K562 (cell line): ENCODE measurements at regions not wholly inside any gene's neighbourhood (a gene's known extent, or its start where the extent isn't known, plus 50 kb on each side); places are given as distances from the start of the nearest gene placed in this dataset.

Experiments used
- ATAC-seq: fragments of 200-7000 bp; cut with Tn5 transposase; 3 replicates; pipeline ENCODE4 v1.9.1; 2020; ENCODE audit warnings: moderate library complexity
- BruUV-seq: library from RNA; stranded (reverse); fragments of 400-500 nt; replicated peaks from 2 replicates; lab custom pipeline; 2021; lab: Mats Ljungman, UMichigan
- CTCF ChIA-PET: fragments of 300-600 bp; formaldehyde crosslinking; extraction: SDS; loops from one replicate; lab custom pipeline; 2021; ENCODE audit warnings: low intra/inter-chr PET ratio; lab: Yijun Ruan, JAX
- POLR2A ChIA-PET: fragments of 300-600, 350-650 bp; sonication (Branson Sonifier 250); formaldehyde crosslinking; extraction: SDS; loops from one replicate; lab custom pipeline; 2021; ENCODE audit warnings: antibody characterized with exemption, inconsistent platforms; lab: Yijun Ruan, JAX
- DNase-seq, 4 experiments: peaks; one replicate each; pipeline versions ENCODE4 v3.0.0 to v3.0.0-alpha.2; 2011 to 2018; ENCODE audit warnings: low spot score in 3 of 4, mixed read lengths in 3 of 4; ENCODE audit errors: extremely low read depth in 1 of 4
- FAIRE-seq: peaks from 2 replicates; lab custom pipeline; 2011; peaks lifted over from hg19 to GRCh38; lab: Jason Lieb, UNC
- H2AFZ ChIP-seq: 2 replicates; pipeline ENCODE4 v1.6.0; 2011; ENCODE audit warnings: low read depth, low read length, control low read depth, inconsistent platforms
- H3K27ac ChIP-seq: fragments of 200-600 bp; 3 replicates; pipeline ENCODE4 v1.8.0; 2011; ENCODE audit warnings: low read depth, mild to moderate bottlenecking, control low read depth, inconsistent platforms, low read length, moderate library complexity, mixed read lengths; ENCODE audit errors: extremely low read depth
- H3K27me3 ChIP-seq, 2 experiments: fragments of 300-600 bp in 1 of 2; 2 replicates in 1 of 2; 3 replicates in 1 of 2; pipeline versions ENCODE4 v1.6.0 to v1.8.0; 2011; ENCODE audit warnings: inconsistent platforms in 2 of 2, low read length in 2 of 2, mild to moderate bottlenecking in 1 of 2, mixed read lengths in 1 of 2, moderate library complexity in 1 of 2; ENCODE audit not compliant: control insufficient read depth in 2 of 2, insufficient read depth in 2 of 2
- H3K36me3 ChIP-seq: fragments of 300-600 bp; 3 replicates; pipeline ENCODE4 v1.8.0; 2011; ENCODE audit warnings: mild to moderate bottlenecking, low read length, inconsistent platforms; ENCODE audit not compliant: control insufficient read depth, insufficient read depth
- H3K4me1 ChIP-seq, 2 experiments: fragments of 200-600 bp in 1 of 2; replicated peaks in 1 of 2; 2 replicates in 1 of 2; 3 replicates in 1 of 2; pipeline versions ENCODE4 v1.5.1 to v1.8.0; 2011; ENCODE audit warnings: inconsistent platforms in 2 of 2, low read length in 2 of 2, mild to moderate bottlenecking in 1 of 2, mixed read lengths in 1 of 2, moderate library complexity in 1 of 2; ENCODE audit not compliant: control insufficient read depth in 2 of 2, insufficient read depth in 2 of 2
- H3K4me2 ChIP-seq: 2 replicates; pipeline ENCODE4 v1.6.1; 2011; ENCODE audit warnings: low read length, control low read depth, inconsistent platforms, mixed read lengths; ENCODE audit not compliant: insufficient read depth
- H3K4me3 ChIP-seq: fragments of 200-600 bp; sonication (generic), shearing (Covaris generic); 2 replicates; pipeline ENCODE4 v1.5.1; 2016; ENCODE audit warnings: control low read depth, inconsistent platforms
- H3K79me2 ChIP-seq: fragments of 200-600 bp; 3 replicates; pipeline ENCODE4 v1.8.0; 2011; ENCODE audit warnings: low read length, inconsistent platforms; ENCODE audit not compliant: control insufficient read depth, insufficient read depth
- H3K9ac ChIP-seq, 2 experiments: 2 replicates each; pipeline versions ENCODE4 v1.6.0 to v1.6.1; 2011; ENCODE audit warnings: low read depth in 2 of 2, low read length in 2 of 2, control low read depth in 1 of 2, inconsistent platforms in 1 of 2, mild to moderate bottlenecking in 1 of 2, mixed read lengths in 1 of 2; ENCODE audit not compliant: insufficient read depth in 1 of 2
- H3K9me1 ChIP-seq: one replicate; pipeline ENCODE4 v1.6.0; 2011; ENCODE audit warnings: inconsistent platforms, mild to moderate bottlenecking, low read length, moderate library complexity; ENCODE audit not compliant: control insufficient read depth, insufficient read depth
- H3K9me3 ChIP-seq: replicated peaks from 2 replicates; pipeline ENCODE4 v1.5.1; 2011; ENCODE audit warnings: low read depth, low read length, inconsistent platforms; ENCODE audit not compliant: control insufficient read depth, insufficient read depth
- H4K20me1 ChIP-seq: replicated peaks from 2 replicates; pipeline ENCODE4 v1.6.1; 2011; ENCODE audit warnings: low read length, inconsistent platforms, mixed read lengths; ENCODE audit not compliant: control insufficient read depth, insufficient read depth
- FOXJ3 ChIP-seq: sonication (generic); formaldehyde crosslinking; IDR thresholded peaks from 2 replicates; pipeline ENCODE4 v1.4.0; 2020; ENCODE audit warnings: mild to moderate bottlenecking, missing genetic modification reagents
- KHSRP ChIP-seq: fragments of 450-650 bp; IDR thresholded peaks from 2 replicates; pipeline ENCODE4 v1.6.1; 2017
- NFIC ChIP-seq: fragments of 450-650 bp; IDR thresholded peaks from 2 replicates; pipeline ENCODE4 v1.6.1; 2017; ENCODE audit warnings: mild to moderate bottlenecking, inconsistent platforms
- NR2C1 ChIP-seq, 2 experiments: fragments of 450-650 bp; IDR thresholded peaks; 2 replicates each; pipeline ENCODE4 v1.6.1; 2017; ENCODE audit warnings: mild to moderate bottlenecking in 2 of 2, antibody characterized with exemption in 1 of 2, inconsistent platforms in 1 of 2, missing compliant biosample characterization in 1 of 2, missing genetic modification characterization in 1 of 2
- SRSF9 ChIP-seq: fragments of 200-400 bp; formaldehyde crosslinking; IDR thresholded peaks from 2 replicates; pipeline ENCODE4 v1.6.1; 2017; ENCODE audit warnings: low read depth, low read length, borderline replicate concordance
- TRIM24 ChIP-seq, 2 experiments: fragments of 450-650 bp; IDR thresholded peaks; 2 replicates each; pipeline ENCODE4 v1.6.1; 2016
- ZNF175 ChIP-seq: fragments of 200-800 bp; sonication (Bioruptor generic); IDR thresholded peaks from 2 replicates; pipeline ENCODE4 v1.6.1; 2016; ENCODE audit warnings: low read depth, mild to moderate bottlenecking, missing genetic modification characterization, missing compliant biosample characterization
- ZNF347 ChIP-seq: fragments of 450-650 bp; formaldehyde crosslinking; IDR thresholded peaks from 2 replicates; pipeline ENCODE4 v1.4.0; 2020; ENCODE audit warnings: low read depth, mild to moderate bottlenecking, moderate library complexity
- ZNF830 ChIP-seq: fragments of 250-450 bp; sonication (Bioruptor Pico); IDR thresholded peaks from 2 replicates; pipeline ENCODE4 v1.5.0; 2021; ENCODE audit warnings: mild to moderate bottlenecking
- WGBS: fragments of 100-300 bp; shearing (Covaris generic); methylation state at CpG from one replicate; pipeline ENCODE4 v1.1.6; 2016; ENCODE audit warnings: low coverage, mixed read lengths; ENCODE audit not compliant: insufficient coverage; ENCODE audit errors: missing lambda C conversion rate; 5-methylcytosine and 5-hydroxymethylcytosine counted together
- in situ Hi-C: fragments of 300-500 bp; cut with MboI; formaldehyde crosslinking; loops from 4 replicates; pipeline ENCODE4 v1.15.0; 2018; ENCODE audit warnings: inconsistent platforms, mixed read lengths
- intact Hi-C: fragments of 100-400 bp; cut with micrococcal nuclease; formaldehyde crosslinking; loops from 2 replicates; pipeline ENCODE4 v1.14.2; 2022
- TF ChIP-seq, protein P1 (sequence below), 2 experiments: fragments of 450-650 bp in 1 of 2; IDR thresholded peaks; 2 replicates each; pipeline ENCODE4 v1.6.1; 2011 to 2017; ENCODE audit warnings: low read depth in 2 of 2, antibody characterized with exemption in 1 of 2, borderline replicate concordance in 1 of 2, low read length in 1 of 2, mild to moderate bottlenecking in 1 of 2, mixed read lengths in 1 of 2; ENCODE audit not compliant: control insufficient read depth in 1 of 2

DNA sequence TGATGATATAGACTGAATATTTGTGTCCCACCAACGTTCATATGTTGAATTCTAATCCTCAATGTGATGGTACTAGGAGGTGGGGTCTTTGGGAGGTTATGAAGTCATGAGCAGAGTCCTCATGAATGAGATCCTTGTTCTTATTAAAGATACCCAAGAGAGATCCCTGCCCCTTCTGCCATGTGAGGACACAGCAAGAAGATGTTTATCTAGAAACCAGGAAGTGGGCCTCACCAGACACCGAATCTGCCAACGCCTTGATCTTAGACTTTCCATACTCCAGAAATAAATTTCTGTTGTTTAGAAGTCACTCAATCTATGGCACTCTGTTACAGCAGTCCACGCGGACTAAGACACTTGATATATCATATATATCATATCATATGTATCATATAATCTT lies 67.7 kb upstream of the GCM1 start:
- Histone ChIP-seq H3K9ac (no peak overlapping the region), H3K79me2 (no peaks in the 10 kb centered on the region), H3K9me1 (no peaks in the 10 kb centered on the region), H3K4me3 (no peak overlapping the region), H3K4me1 (no peaks in the 10 kb centered on the region; a peak in 1 of 5 replicates), H4K20me1 (no peaks in the 10 kb centered on the region), H3K4me2 (no peak overlapping the region), H3K27ac (no peak overlapping the region), H2AFZ (0 out of 2 replicates have a peak overlapping the region, but pooled peaks have one; percentile 2), H3K36me3 (no peaks in the 10 kb centered on the region), H3K9me3 (no peaks in the 10 kb centered on the region; the same call in 1 of the 2 replicates), H3K27me3 (no peaks in the 10 kb centered on the region)
- 30% methylated on average over 5 of the region's 5 CpGs for WGBS
- BruUV-seq, result no TSS peak
- POLR2A ChIA-PET, result no interaction called here
- in situ Hi-C loops, result no loop called here
- TF ChIP-seq KHSRP, result no peak
- TF ChIP-seq, protein P1, sequence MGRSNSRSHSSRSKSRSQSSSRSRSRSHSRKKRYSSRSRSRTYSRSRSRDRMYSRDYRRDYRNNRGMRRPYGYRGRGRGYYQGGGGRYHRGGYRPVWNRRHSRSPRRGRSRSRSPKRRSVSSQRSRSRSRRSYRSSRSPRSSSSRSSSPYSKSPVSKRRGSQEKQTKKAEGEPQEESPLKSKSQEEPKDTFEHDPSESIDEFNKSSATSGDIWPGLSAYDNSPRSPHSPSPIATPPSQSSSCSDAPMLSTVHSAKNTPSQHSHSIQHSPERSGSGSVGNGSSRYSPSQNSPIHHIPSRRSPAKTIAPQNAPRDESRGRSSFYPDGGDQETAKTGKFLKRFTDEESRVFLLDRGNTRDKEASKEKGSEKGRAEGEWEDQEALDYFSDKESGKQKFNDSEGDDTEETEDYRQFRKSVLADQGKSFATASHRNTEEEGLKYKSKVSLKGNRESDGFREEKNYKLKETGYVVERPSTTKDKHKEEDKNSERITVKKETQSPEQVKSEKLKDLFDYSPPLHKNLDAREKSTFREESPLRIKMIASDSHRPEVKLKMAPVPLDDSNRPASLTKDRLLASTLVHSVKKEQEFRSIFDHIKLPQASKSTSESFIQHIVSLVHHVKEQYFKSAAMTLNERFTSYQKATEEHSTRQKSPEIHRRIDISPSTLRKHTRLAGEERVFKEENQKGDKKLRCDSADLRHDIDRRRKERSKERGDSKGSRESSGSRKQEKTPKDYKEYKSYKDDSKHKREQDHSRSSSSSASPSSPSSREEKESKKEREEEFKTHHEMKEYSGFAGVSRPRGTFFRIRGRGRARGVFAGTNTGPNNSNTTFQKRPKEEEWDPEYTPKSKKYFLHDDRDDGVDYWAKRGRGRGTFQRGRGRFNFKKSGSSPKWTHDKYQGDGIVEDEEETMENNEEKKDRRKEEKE (IDR thresholded peaks at IDR 0.05; ENCODE audit: borderline replicate concordance in 1 of 2, control insufficient read depth in 1 of 2, low read depth in 2 of 2, low read length in 1 of 2), result no peak
- no peak for TF ChIP-seq NFIC
- no peak for TF ChIP-seq TRIM24 (IDR thresholded peaks at IDR 0.05)
- no peak for TF ChIP-seq SRSF9
- TF ChIP-seq NR2C1 (IDR thresholded peaks at IDR 0.05), result no peak
- no peak for TF ChIP-seq NR2C1 (tag; IDR thresholded peaks at IDR 0.05)
- TF ChIP-seq ZNF347 (CRISPR knock-in tag), result no peak
- TF ChIP-seq ZNF830 (CRISPR knock-in tag), result no peak
- no peak for TF ChIP-seq ZNF175 (CRISPR knock-in tag)
- no peak for TF ChIP-seq FOXJ3 (CRISPR knock-in tag)
- DNase-seq (no peak), FAIRE-seq (no peak), ATAC-seq (no peak)
- CTCF ChIA-PET, result no interaction called here
- intact Hi-C loops, result no loop called here
